ENCODE measurements at regions not wholly inside any gene's neighbourhood (a gene's known extent, or its start where the extent isn't known, plus 50 kb on each side); places are given as distances from the start of the nearest gene placed in this dataset.

DNA sequence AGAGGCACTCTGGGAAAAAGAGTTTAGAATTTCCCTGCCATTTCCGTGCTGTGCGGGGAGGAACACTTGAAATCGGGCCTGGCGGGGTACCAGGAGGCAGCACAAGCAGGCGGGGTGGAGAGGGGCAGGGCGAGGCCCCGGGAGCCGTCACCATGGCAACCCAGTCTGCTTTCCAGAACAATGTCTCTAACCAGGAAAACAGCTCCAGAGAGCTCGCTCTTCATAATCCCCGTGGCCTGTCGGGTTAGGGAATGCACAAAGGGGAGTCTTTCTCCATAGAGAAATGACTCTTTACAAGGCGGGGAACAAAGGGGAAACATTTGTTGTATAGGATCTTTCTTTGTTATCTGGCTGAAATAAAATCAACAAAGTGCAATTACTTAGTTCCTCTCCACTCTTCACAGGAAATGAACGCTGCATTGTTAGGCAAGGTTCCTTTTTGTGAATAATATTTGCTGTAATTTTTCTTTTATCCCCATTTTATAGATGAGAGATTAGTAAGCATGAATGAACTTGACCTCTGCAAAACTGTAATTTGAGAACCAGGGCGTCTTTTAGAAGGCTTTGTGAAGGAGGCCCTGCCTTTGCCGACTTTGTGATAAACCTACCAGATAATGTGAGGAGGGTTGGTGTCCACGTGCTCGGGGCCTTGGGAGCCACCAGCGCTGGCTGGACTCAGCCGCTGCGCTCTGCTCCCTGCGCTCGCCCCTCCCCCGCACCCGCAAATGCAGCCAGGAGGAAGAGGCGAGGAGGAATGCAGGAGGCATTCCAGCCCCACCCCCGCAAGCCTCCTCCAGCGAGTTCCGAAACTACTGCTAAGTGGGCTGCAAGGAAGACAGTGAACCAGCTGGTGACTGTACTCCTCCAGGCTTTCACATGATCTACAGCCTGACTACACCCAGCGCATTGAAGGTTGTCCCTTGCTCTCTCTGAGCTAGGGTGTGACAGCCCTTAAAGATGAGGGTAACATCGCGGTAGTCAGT lies 105.2 kb upstream of the ATF7IP start (continued):
- TF ChIP-seq FOXJ3 (CRISPR knock-in tag; IDR thresholded peaks at IDR 0.05; ENCODE audit: borderline replicate concordance) (no peak), ESRRA (CRISPR knock-in tag; IDR thresholded peaks at IDR 0.05; ENCODE audit: borderline replicate concordance) (no peak), NFATC4 (CRISPR knock-in tag; IDR thresholded peaks at IDR 0.05) (no peak), JUN (CRISPR knock-in tag; IDR thresholded peaks at IDR 0.05) (no peak), ZNF671 (CRISPR knock-in tag; IDR thresholded peaks at IDR 0.05) (peak; percentile 42), TEAD4 (CRISPR knock-in tag; IDR thresholded peaks at IDR 0.05) (peak; percentile 97), ARID4B (CRISPR knock-in tag; IDR thresholded peaks at IDR 0.05; ENCODE audit: borderline replicate concordance) (no peak), ZNF138 (CRISPR knock-in tag; conservative IDR thresholded peaks at IDR 0.05) (peak; percentile 81; the same call in 1 of the 2 replicates), TCF7 (CRISPR knock-in tag; IDR thresholded peaks at IDR 0.05; ENCODE audit: low read depth) (no peak), ATF3 (CRISPR knock-in tag; conservative IDR thresholded peaks at IDR 0.05) (no peak), ELF4 (CRISPR knock-in tag; IDR thresholded peaks at IDR 0.05; ENCODE audit: low read depth) (no peak), ZNF281 (CRISPR knock-in tag; IDR thresholded peaks at IDR 0.05) (peak; percentile 94), ZBTB21 (CRISPR knock-in tag; IDR thresholded peaks at IDR 0.05; ENCODE audit: borderline replicate concordance) (peak; percentile 81), SMAD3 (CRISPR knock-in tag; IDR thresholded peaks at IDR 0.05; ENCODE audit: borderline replicate concordance) (0 out of 2 replicates have a peak, but pooled peaks have one; percentile 43), TP53 (CRISPR knock-in tag; IDR thresholded peaks at IDR 0.05) (peak; percentile 81; the same call in 1 of the 2 replicates), ZNF423 (CRISPR knock-in tag; IDR thresholded peaks at IDR 0.05) (no peak), NR2C2 (CRISPR knock-in tag; IDR thresholded peaks at IDR 0.05) (no peak)
- TF ChIP-seq, protein P1, sequence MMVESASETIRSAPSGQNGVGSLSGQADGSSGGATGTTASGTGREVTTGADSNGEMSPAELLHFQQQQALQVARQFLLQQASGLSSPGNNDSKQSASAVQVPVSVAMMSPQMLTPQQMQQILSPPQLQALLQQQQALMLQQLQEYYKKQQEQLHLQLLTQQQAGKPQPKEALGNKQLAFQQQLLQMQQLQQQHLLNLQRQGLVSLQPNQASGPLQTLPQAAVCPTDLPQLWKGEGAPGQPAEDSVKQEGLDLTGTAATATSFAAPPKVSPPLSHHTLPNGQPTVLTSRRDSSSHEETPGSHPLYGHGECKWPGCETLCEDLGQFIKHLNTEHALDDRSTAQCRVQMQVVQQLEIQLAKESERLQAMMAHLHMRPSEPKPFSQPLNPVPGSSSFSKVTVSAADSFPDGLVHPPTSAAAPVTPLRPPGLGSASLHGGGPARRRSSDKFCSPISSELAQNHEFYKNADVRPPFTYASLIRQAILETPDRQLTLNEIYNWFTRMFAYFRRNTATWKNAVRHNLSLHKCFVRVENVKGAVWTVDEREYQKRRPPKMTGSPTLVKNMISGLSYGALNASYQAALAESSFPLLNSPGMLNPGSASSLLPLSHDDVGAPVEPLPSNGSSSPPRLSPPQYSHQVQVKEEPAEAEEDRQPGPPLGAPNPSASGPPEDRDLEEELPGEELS (CRISPR knock-in tag; IDR thresholded peaks at IDR 0.05) = peak; percentile 89
- TF ChIP-seq, protein P2, sequence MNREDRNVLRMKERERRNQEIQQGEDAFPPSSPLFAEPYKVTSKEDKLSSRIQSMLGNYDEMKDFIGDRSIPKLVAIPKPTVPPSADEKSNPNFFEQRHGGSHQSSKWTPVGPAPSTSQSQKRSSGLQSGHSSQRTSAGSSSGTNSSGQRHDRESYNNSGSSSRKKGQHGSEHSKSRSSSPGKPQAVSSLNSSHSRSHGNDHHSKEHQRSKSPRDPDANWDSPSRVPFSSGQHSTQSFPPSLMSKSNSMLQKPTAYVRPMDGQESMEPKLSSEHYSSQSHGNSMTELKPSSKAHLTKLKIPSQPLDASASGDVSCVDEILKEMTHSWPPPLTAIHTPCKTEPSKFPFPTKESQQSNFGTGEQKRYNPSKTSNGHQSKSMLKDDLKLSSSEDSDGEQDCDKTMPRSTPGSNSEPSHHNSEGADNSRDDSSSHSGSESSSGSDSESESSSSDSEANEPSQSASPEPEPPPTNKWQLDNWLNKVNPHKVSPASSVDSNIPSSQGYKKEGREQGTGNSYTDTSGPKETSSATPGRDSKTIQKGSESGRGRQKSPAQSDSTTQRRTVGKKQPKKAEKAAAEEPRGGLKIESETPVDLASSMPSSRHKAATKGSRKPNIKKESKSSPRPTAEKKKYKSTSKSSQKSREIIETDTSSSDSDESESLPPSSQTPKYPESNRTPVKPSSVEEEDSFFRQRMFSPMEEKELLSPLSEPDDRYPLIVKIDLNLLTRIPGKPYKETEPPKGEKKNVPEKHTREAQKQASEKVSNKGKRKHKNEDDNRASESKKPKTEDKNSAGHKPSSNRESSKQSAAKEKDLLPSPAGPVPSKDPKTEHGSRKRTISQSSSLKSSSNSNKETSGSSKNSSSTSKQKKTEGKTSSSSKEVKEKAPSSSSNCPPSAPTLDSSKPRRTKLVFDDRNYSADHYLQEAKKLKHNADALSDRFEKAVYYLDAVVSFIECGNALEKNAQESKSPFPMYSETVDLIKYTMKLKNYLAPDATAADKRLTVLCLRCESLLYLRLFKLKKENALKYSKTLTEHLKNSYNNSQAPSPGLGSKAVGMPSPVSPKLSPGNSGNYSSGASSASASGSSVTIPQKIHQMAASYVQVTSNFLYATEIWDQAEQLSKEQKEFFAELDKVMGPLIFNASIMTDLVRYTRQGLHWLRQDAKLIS (CRISPR knock-in tag; IDR thresholded peaks at IDR 0.05; ENCODE audit: borderline replicate concordance) = no peak
- TF ChIP-seq, protein P3, sequence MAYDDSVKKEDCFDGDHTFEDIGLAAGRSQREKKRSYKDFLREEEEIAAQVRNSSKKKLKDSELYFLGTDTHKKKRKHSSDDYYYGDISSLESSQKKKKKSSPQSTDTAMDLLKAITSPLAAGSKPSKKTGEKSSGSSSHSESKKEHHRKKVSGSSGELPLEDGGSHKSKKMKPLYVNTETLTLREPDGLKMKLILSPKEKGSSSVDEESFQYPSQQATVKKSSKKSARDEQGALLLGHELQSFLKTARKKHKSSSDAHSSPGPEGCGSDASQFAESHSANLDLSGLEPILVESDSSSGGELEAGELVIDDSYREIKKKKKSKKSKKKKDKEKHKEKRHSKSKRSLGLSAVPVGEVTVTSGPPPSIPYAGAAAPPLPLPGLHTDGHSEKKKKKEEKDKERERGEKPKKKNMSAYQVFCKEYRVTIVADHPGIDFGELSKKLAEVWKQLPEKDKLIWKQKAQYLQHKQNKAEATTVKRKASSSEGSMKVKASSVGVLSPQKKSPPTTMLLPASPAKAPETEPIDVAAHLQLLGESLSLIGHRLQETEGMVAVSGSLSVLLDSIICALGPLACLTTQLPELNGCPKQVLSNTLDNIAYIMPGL (CRISPR knock-in tag; IDR thresholded peaks at IDR 0.05) = no peak
- TF ChIP-seq, protein P4, sequence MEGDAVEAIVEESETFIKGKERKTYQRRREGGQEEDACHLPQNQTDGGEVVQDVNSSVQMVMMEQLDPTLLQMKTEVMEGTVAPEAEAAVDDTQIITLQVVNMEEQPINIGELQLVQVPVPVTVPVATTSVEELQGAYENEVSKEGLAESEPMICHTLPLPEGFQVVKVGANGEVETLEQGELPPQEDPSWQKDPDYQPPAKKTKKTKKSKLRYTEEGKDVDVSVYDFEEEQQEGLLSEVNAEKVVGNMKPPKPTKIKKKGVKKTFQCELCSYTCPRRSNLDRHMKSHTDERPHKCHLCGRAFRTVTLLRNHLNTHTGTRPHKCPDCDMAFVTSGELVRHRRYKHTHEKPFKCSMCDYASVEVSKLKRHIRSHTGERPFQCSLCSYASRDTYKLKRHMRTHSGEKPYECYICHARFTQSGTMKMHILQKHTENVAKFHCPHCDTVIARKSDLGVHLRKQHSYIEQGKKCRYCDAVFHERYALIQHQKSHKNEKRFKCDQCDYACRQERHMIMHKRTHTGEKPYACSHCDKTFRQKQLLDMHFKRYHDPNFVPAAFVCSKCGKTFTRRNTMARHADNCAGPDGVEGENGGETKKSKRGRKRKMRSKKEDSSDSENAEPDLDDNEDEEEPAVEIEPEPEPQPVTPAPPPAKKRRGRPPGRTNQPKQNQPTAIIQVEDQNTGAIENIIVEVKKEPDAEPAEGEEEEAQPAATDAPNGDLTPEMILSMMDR (IDR thresholded peaks at IDR 0.05) = no peak
